LNCaP clone FGC (cell line): ENCODE measurements at regions not wholly inside any gene's neighbourhood (a gene's known extent, or its start where the extent isn't known, plus 50 kb on each side); places are given as distances from the start of the nearest gene placed in this dataset.
"Not testable (repeated sequence)": the region's sequence is repeated elsewhere in the genome, so short reads cannot be mapped to it uniquely, and the experiment has no call there.

ENCODE experiments used
- DNase-seq: peaks from one replicate; pipeline ENCODE4 v3.0.0-alpha.2; 2011; ENCODE audit warnings: low read depth
- H3K4me3 ChIP-seq: 2 replicates; pipeline ENCODE4 v1.5.1; 2011; ENCODE audit warnings: mild to moderate bottlenecking, low read depth, low read length, control low read depth
- TF ChIP-seq, protein P1 (sequence below): IDR thresholded peaks from 2 replicates; pipeline ENCODE4 v1.5.1; 2012; ENCODE audit warnings: mild to moderate bottlenecking; ENCODE audit not compliant: control insufficient read depth, insufficient read depth; ENCODE audit errors: extremely low read depth

DNA sequence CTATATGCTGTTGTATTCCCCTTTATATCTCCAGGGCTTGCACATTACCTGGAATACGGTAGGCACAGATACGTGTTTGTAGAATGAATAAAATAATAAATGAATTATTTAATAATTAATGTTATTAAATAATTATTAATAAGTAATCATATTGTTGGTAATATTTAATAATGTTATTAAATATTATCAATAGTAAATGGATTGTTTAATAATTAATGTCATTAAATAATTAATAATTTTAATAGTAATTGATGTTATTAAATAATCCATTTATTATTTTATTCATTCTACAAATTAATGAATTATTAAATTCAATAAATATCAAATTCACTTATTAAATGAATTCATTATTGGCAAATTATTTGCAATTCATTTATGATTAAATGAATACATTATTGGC lies 175.1 kb downstream of the MATN1 start:
- TF ChIP-seq, protein P1, sequence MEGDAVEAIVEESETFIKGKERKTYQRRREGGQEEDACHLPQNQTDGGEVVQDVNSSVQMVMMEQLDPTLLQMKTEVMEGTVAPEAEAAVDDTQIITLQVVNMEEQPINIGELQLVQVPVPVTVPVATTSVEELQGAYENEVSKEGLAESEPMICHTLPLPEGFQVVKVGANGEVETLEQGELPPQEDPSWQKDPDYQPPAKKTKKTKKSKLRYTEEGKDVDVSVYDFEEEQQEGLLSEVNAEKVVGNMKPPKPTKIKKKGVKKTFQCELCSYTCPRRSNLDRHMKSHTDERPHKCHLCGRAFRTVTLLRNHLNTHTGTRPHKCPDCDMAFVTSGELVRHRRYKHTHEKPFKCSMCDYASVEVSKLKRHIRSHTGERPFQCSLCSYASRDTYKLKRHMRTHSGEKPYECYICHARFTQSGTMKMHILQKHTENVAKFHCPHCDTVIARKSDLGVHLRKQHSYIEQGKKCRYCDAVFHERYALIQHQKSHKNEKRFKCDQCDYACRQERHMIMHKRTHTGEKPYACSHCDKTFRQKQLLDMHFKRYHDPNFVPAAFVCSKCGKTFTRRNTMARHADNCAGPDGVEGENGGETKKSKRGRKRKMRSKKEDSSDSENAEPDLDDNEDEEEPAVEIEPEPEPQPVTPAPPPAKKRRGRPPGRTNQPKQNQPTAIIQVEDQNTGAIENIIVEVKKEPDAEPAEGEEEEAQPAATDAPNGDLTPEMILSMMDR = no peak
- no peak overlapping the region for H3K4me3 ChIP-seq
- no peak for DNase-seq

DNA sequence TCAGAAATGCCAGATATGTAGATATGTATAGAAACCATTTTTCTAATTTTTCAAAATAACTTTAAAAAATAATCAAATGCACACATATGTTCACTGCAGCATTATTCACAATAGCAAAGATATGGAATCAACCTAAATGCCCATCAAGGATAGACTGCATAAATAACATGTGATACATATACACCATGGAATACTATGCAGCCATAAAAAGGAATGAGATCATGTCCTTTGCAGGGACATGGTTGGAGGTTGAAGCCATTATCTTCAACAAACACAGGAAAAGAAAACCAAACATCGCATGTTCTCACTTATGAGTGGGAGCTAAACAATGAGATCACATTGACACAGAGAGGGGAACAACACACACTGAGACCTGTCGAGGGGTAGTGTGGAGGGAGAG lies 176.1 kb downstream of the MATN1 start:
- not testable (repeated sequence) for DNase-seq, H3K4me3 ChIP-seq

DNA sequence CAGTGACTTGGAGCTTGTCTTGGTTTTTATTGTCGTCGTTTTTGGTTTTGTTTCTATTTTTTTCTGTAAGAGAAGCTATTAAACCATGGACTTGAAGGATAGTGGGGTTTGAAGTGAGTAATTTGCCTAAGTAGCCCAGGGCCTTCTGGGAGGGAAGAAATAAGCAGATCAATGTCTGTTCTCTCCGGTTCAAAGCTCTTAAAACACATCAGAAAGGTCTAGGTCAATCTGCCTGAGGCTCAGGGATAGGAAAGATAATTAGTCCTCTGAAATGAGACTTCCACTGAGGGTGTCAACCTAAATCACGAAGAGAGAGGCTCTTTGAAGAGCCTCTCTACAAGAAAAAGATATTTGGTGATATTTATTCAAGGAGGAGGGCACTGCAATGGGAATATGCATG lies 178.0 kb downstream of the MATN1 start:
- no peak for DNase-seq
- H3K4me3 ChIP-seq = no peak overlapping the region
- TF ChIP-seq, protein P1 = no peak

DNA sequence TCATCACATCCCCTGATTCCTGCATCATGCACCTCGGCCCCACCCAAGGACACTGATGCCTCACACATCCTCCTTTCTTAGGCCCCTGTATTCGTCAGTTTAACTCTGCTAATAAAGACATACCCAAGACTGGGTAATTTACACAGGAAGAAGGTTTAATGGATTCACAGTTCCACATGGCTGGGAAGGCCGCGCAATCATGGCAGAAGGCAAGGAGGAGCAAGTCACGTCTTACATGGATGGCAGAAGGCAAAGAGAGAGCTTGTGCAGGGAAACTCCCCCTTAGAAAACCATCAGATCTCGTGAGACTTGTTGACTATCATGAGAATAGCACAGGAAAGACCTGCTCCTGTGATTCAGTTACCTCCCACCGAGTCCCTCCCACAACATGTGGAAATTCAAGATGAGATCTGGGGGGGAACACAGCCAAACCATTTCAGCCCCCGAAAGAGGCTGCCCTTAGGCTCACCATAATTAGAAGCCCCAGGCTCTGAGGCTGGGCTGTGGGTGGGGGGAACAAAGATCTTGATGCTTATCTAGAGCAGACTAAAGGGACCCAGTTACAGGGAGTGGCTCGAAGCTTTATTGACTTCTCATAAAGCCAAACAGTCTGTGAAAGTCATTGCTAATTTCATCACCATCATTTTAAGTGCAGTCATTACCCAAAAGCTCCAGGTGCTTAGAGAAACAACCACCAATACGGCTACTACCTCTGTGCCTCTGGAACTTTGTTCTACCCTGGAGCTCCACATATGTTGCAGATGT lies 181.5 kb downstream of the MATN1 start:
- TF ChIP-seq, protein P1 = no peak
- no peak for DNase-seq
- no peak overlapping the region for H3K4me3 ChIP-seq

DNA sequence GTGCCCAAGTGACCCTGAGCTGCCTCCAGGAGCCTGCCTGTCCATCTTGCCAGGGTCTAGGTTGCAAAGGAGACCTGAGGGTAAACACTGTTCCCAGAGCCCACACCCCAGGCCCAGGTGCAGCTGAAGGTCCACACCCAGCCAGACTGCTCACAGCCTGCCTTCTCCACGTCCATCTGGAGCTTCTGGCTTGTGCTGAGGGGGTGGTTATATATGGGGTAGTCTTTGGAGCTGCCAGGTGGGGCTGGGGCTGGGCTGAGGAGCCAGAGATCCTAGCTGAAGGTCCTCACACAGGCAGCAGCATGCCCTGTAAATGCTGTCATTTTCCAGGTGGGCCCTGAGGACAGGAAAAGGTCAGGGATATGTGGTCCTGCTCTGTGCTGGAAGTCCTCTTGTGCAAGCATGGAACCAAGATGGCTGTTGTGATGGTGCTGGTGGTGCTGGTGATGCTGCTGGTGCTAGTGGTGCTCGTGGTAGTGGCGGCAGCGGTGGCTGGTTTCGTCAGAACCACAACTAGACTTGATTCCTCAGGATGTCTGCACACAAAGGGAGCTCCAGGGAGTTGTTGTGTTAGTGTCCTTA lies 182.7 kb downstream of the MATN1 start:
- DNase-seq = no peak
- H3K4me3 ChIP-seq = no peak overlapping the region
- TF ChIP-seq, protein P1 = no peak

DNA sequence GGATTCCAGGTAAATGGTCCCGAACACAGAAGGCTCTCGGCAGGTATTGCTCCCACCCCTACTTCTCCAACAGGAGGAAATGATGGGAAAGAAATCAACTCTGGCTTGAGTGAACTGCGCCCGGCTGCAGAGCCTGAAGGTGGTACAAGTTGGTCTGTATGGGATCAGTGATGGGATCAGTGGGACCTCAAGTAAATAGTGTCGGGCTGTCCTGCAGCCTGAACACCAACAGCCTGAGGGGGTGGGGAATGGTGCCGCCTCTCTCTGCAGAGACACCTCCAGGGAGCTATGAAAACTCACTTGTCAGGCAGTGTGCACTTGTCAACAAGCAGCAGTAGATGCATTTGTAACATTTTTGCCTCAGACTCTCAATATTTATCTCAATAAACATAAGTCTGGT lies 183.5 kb downstream of the MATN1 start:
- H3K4me3 ChIP-seq = no peak overlapping the region
- DNase-seq = no peak
- TF ChIP-seq, protein P1 = no peak

DNA sequence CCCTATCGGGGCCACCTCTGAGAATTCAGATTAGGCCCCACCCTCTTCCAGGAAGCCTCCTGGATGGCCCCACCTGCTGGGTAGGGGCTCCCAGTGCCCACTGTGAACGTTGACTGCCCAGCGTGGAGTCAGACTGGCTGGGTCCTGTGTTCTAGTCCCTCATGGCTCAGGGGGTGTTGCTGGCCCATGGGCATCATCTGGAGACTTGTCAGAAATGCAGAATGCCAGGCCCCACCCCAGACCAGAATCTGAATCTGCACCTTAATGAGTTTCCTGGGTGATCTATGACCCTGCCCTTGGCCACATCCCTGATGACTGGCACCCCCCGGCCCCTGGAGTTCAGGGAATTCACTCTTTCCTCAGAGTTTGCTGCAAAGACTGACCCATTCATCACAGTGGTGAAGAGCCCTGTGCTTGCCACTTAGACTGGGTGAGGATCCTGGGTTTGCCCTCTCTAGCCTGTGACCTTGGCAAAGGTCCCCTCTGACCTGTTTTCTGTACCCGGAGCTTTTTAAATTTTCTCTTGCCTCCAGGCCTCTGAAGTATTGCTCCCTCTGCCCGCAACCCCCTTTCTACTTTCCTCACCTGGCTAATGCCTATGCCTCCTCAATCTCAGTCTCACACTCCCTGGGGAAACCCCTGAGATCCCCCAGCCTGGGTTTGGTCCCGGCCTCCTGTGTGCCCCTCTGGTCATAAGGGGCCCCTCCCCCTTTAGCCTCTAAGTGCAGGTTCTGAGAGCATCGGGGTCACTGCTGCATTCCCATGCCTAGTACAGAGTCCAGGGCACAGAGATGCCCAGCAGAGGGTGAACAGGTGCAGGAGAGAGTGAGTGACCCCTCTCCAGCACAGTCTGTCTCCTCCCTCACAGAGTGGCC lies 184.2 kb downstream of the MATN1 start:
- DNase-seq = no peak
- TF ChIP-seq, protein P1 = no peak
- H3K4me3 ChIP-seq = no peak overlapping the region
